OCI-LY1 (cell line): ENCODE measurements at regions not wholly inside any gene's neighbourhood (a gene's known extent, or its start where the extent isn't known, plus 50 kb on each side); places are given as distances from the start of the nearest gene placed in this dataset.

Source experiments
- H2AFZ ChIP-seq: fragments of 200-600 bp; sonication (generic), shearing (Covaris generic); 2 replicates; pipeline ENCODE4 v1.6.0; 2014; ENCODE audit warnings: antibody characterized with exemption, mild to moderate bottlenecking, low read length
- H3F3A ChIP-seq: fragments of 200-600 bp; sonication (generic), shearing (Covaris generic); 2 replicates; pipeline ENCODE4 v1.6.0; 2014; ENCODE audit warnings: mild to moderate bottlenecking, antibody characterized with exemption, low read length, moderate library complexity; ENCODE audit not compliant: insufficient read depth
- H3K27ac ChIP-seq: fragments of 200-600 bp; sonication (generic); 2 replicates; pipeline ENCODE4 v1.5.1; 2014; ENCODE audit warnings: low read length, mixed run types, mild to moderate bottlenecking, low read depth; ENCODE audit not compliant: poor library complexity, severe bottlenecking
- H3K27me3 ChIP-seq: fragments of 200-600 bp; sonication (generic); 2 replicates; pipeline ENCODE4 v1.6.0; 2014; ENCODE audit warnings: antibody characterized with exemption, mild to moderate bottlenecking, low read length, moderate library complexity; ENCODE audit not compliant: insufficient read depth
- H3K36me3 ChIP-seq: fragments of 200-600 bp; sonication (generic); 2 replicates; pipeline ENCODE4 v1.6.1; 2014; ENCODE audit warnings: mild to moderate bottlenecking, antibody characterized with exemption, low read length, moderate library complexity, mixed read lengths; ENCODE audit not compliant: insufficient read depth
- H3K4me1 ChIP-seq: fragments of 200-600 bp; sonication (generic); 2 replicates; pipeline ENCODE4 v1.5.1; 2014; ENCODE audit warnings: mild to moderate bottlenecking, low read length, moderate library complexity; ENCODE audit not compliant: insufficient read depth, severe bottlenecking
- H3K4me2 ChIP-seq: fragments of 200-600 bp; sonication (generic), shearing (Covaris generic); 2 replicates; pipeline ENCODE4 v1.6.1; 2014; ENCODE audit warnings: low read length
- H3K4me3 ChIP-seq: fragments of 200-600 bp; sonication (generic); 2 replicates; pipeline ENCODE4 v1.5.1; 2014; ENCODE audit warnings: low read length, low read depth, mild to moderate bottlenecking, mixed read lengths; ENCODE audit not compliant: poor library complexity, severe bottlenecking
- H3K79me2 ChIP-seq: fragments of 200-600 bp; shearing (Covaris generic); 2 replicates; pipeline ENCODE4 v1.6.1; 2016; ENCODE audit warnings: mixed run types, low read length, mixed read lengths; ENCODE audit not compliant: insufficient read depth
- H3K9ac ChIP-seq: fragments of 200-600 bp; sonication (generic), shearing (Covaris generic); 2 replicates; pipeline ENCODE4 v1.6.1; 2014; ENCODE audit warnings: mild to moderate bottlenecking, low read length, mixed read lengths
- H3K9me2 ChIP-seq: fragments of 200-600 bp; sonication (generic), shearing (Covaris generic); 2 replicates; pipeline ENCODE4 v1.6.1; 2014; ENCODE audit warnings: low read depth, mild to moderate bottlenecking, low read length, mixed read lengths
- H3K9me3 ChIP-seq: fragments of 200-600 bp; shearing (Covaris generic); 2 replicates; pipeline ENCODE4 v1.6.1; 2014; ENCODE audit warnings: low read length, mixed read lengths
- H4K20me1 ChIP-seq: fragments of 200-600 bp; sonication (generic), shearing (Covaris generic); 2 replicates; pipeline ENCODE4 v1.6.0; 2016; ENCODE audit warnings: mild to moderate bottlenecking, low read length; ENCODE audit not compliant: insufficient read depth
- EZH2 ChIP-seq: fragments of 200-600 bp; sonication (generic), shearing (Covaris generic); IDR thresholded peaks from 2 replicates; pipeline ENCODE4 v1.8.0; 2017; ENCODE audit warnings: borderline replicate concordance, mixed run types, mild to moderate bottlenecking, antibody characterized with exemption, low read length, moderate library complexity, mixed read lengths
- TF ChIP-seq, protein P1 (sequence below): fragments of 200-600 bp; sonication (generic), shearing (Covaris generic); IDR thresholded peaks from 2 replicates; pipeline ENCODE4 v1.5.1; 2017; ENCODE audit warnings: mild to moderate bottlenecking, antibody characterized with exemption, low read length, moderate library complexity, mixed read lengths

DNA sequence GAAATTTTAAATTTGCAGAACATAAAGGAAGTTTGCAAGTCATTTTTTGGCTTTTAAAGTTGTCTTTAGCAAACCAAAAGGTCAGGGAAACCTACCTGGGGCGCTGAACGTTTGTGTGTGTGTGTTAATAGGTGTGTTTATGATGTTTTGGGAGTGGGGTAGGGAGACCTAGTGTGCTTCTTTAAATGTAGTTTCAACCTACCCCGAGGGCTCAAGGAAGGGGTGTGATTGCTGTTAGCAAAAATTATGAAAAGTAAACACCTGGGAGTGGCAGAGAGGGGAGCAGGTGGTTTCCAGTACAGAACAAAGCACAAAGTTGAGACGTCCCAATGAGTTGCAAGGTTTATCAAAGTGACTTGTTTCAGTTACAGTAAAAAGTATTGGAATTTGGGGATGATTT, 58.7 kb upstream of the WDR26 start:
- H3K4me2 ChIP-seq, result no peak overlapping the region
- peaks cover 4% of the 10 kb centered on the region; the same call in 1 of the 2 replicates for H3K9me3 ChIP-seq
- H3K27me3 ChIP-seq, result no peaks in the 10 kb centered on the region; the same call in 1 of the 2 replicates
- TF ChIP-seq, protein P1, sequence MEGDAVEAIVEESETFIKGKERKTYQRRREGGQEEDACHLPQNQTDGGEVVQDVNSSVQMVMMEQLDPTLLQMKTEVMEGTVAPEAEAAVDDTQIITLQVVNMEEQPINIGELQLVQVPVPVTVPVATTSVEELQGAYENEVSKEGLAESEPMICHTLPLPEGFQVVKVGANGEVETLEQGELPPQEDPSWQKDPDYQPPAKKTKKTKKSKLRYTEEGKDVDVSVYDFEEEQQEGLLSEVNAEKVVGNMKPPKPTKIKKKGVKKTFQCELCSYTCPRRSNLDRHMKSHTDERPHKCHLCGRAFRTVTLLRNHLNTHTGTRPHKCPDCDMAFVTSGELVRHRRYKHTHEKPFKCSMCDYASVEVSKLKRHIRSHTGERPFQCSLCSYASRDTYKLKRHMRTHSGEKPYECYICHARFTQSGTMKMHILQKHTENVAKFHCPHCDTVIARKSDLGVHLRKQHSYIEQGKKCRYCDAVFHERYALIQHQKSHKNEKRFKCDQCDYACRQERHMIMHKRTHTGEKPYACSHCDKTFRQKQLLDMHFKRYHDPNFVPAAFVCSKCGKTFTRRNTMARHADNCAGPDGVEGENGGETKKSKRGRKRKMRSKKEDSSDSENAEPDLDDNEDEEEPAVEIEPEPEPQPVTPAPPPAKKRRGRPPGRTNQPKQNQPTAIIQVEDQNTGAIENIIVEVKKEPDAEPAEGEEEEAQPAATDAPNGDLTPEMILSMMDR, result no peak
- TF ChIP-seq EZH2, result no peak
- H3F3A ChIP-seq, result no peaks in the 10 kb centered on the region
- no peaks in the 10 kb centered on the region for H3K9me2 ChIP-seq
- H3K79me2 ChIP-seq, result no peaks in the 10 kb centered on the region
- no peak overlapping the region for H2AFZ ChIP-seq
- no peak overlapping the region for H3K4me3 ChIP-seq
- no peaks in the 10 kb centered on the region for H4K20me1 ChIP-seq
- H3K27ac ChIP-seq, result no peak overlapping the region
- H3K4me1 ChIP-seq, result no peaks in the 10 kb centered on the region
- no peak overlapping the region for H3K9ac ChIP-seq
- H3K36me3 ChIP-seq, result no peaks in the 10 kb centered on the region

DNA sequence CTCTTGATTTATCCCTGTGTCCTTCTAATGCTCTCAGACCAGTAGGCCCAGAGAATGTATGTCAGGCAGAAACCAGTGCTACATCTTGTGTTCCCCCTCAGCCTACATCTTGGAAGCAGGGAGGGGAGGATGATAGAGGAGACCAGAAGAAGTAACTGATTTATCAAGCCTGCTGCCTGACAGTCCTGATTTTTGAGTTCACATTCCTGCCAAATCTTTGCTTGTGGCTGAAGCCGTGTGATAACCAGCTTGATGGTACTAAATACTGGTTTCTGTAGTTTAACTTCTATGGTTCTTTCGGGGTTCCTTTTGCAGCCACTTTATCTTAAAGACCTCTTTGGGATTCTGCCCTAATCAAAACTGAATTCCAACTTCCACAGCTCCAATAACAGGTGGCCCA, 59.7 kb upstream of the WDR26 start:
- H3K9me2 ChIP-seq, result no peaks in the 10 kb centered on the region
- H3K4me2 ChIP-seq, result no peak overlapping the region

DNA sequence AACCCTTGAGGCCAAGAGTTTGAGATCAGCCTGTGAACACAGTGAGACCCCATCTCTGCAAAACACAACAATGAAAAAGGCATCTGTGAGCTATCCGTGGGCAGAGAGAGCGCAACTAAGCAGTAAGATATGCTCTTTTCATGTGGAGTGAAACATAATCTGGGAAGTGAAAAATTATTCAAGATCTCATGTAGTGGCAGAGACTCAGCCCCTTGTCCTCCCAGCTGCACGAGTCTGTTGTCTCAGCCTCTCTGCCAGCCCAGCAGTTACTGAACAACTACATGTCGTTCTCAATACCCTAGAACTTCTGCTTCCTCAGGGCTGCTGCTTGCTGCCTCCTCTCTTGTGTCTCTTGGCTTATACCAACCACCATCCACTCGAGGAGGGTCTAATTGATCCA, 61.3 kb upstream of the WDR26 start:
- Histone ChIP-seq H3K79me2 (no peaks in the 10 kb centered on the region), H3F3A (no peaks in the 10 kb centered on the region), H3K9me3 (peaks cover 4% of the 10 kb centered on the region; the same call in 1 of the 2 replicates), H3K4me2 (no peak overlapping the region), H3K9me2 (no peaks in the 10 kb centered on the region), H3K4me1 (no peaks in the 10 kb centered on the region), H2AFZ (no peak overlapping the region), H4K20me1 (no peaks in the 10 kb centered on the region), H3K27ac (no peak overlapping the region), H3K4me3 (no peak overlapping the region), H3K36me3 (no peaks in the 10 kb centered on the region), H3K9ac (no peak overlapping the region), H3K27me3 (no peaks in the 10 kb centered on the region; the same call in 1 of the 2 replicates)
- TF ChIP-seq, protein P1, result no peak
- no peak for TF ChIP-seq EZH2

More for the DNA sequence above, 59.7 kb upstream of the WDR26 start:
- Histone ChIP-seq H3K4me1 (no peaks in the 10 kb centered on the region), H3K9ac (no peak overlapping the region), H3K79me2 (no peaks in the 10 kb centered on the region), H3K36me3 (no peaks in the 10 kb centered on the region), H3K9me3 (peaks cover 4% of the 10 kb centered on the region; the same call in 1 of the 2 replicates), H3F3A (no peaks in the 10 kb centered on the region), H4K20me1 (no peaks in the 10 kb centered on the region), H3K27me3 (no peaks in the 10 kb centered on the region; the same call in 1 of the 2 replicates), H3K4me3 (no peak overlapping the region), H3K27ac (no peak overlapping the region), H2AFZ (no peak overlapping the region)
- no peak for TF ChIP-seq EZH2
- TF ChIP-seq, protein P1, result no peak
